ENCODE measurements at regions not wholly inside any gene's neighbourhood (a gene's known extent, or its start where the extent isn't known, plus 50 kb on each side); places are given as distances from the start of the nearest gene placed in this dataset.

DNA sequence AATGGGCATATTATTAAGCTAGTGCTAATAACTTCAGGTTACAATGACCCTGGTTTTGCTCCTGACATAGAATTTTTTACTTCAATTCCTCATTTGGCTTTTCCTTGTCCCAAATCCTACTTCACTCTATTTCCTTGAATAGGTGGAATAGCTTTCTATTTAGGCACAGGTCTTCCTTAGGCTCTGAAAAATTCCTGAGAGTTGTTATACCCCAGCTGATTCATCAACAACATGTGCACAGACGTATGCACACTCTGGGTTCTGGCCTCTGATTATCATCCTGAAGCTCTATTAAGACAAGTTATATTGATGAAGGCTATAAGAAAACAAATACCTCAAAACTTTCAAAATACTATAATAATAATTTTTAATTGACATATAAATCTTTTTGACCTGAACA lies 172.4 kb downstream of the NTMT2 start:
- ATAC-seq: no peak
- Histone ChIP-seq H3K27ac (no peak overlapping the region), H3K36me3 (no peaks in the 10 kb centered on the region), H3K4me1 (no peaks in the 10 kb centered on the region), H3K9me3 (no peaks in the 10 kb centered on the region), H3K4me3 (no peak overlapping the region), H3K27me3 (no peaks in the 10 kb centered on the region)
- FAIRE-seq: no peak
- DNase-seq: no peak
- TF ChIP-seq, protein P1, sequence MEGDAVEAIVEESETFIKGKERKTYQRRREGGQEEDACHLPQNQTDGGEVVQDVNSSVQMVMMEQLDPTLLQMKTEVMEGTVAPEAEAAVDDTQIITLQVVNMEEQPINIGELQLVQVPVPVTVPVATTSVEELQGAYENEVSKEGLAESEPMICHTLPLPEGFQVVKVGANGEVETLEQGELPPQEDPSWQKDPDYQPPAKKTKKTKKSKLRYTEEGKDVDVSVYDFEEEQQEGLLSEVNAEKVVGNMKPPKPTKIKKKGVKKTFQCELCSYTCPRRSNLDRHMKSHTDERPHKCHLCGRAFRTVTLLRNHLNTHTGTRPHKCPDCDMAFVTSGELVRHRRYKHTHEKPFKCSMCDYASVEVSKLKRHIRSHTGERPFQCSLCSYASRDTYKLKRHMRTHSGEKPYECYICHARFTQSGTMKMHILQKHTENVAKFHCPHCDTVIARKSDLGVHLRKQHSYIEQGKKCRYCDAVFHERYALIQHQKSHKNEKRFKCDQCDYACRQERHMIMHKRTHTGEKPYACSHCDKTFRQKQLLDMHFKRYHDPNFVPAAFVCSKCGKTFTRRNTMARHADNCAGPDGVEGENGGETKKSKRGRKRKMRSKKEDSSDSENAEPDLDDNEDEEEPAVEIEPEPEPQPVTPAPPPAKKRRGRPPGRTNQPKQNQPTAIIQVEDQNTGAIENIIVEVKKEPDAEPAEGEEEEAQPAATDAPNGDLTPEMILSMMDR (IDR thresholded peaks at IDR 0.05): no peak
- 68 to 69% methylated on average over 1 of the region's 1 CpG for WGBS, 2 donors
- intact Hi-C loops (cut with DNase I): no loop called here

DNA sequence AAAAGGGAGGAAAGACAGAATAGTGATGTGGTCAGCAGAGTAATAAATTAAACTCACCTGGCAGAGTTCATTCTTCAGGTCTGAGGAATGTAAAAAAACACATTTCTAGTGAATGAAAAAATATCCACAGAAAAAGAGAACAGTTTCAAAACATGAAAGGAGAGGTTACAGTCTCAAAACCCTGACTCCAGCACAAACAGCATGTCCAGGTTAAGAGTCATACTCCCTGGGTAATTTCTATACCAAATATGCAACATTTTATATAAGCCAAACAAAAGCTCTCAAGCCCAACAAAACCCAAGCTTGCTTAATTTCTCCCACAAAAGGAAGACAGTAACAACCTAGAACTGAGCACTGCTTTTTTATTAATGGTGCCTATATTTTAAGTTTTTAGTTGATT lies 173.0 kb downstream of the NTMT2 start:
- H3K27me3 ChIP-seq: no peaks in the 10 kb centered on the region
- no peaks in the 10 kb centered on the region for H3K9me3 ChIP-seq
- no peaks in the 10 kb centered on the region for H3K4me1 ChIP-seq
- TF ChIP-seq, protein P1 (IDR thresholded peaks at IDR 0.05): no peak
- intact Hi-C loops (cut with DNase I): no loop called here
- H3K27ac ChIP-seq: no peak overlapping the region
- H3K36me3 ChIP-seq: no peaks in the 10 kb centered on the region
- no peak for FAIRE-seq
- ATAC-seq: no peak
- no peak for DNase-seq
- no peak overlapping the region for H3K4me3 ChIP-seq

DNA sequence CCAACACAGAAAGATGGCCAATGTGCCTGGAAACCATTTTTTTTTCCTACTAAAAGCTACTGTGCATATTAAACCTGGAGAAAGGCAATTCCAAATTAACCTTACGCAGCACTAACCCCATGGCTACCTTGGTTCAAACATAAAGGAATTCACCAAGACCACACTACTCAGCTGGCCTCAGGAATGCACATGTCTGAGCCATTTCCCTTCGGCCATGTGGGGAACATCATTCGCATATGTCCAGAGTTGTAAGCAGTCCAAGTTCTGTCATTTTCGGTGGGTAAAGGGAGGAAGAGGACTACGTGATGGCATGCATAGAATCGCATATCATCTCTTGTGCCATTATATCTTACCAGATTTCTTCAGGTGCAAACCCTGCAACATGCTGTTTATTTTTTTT lies 175.4 kb downstream of the NTMT2 start:
- 74 to 76% methylated on average over 6 of the region's 6 CpGs for WGBS, 2 donors
- H3K4me3 ChIP-seq: no peak overlapping the region

DNA sequence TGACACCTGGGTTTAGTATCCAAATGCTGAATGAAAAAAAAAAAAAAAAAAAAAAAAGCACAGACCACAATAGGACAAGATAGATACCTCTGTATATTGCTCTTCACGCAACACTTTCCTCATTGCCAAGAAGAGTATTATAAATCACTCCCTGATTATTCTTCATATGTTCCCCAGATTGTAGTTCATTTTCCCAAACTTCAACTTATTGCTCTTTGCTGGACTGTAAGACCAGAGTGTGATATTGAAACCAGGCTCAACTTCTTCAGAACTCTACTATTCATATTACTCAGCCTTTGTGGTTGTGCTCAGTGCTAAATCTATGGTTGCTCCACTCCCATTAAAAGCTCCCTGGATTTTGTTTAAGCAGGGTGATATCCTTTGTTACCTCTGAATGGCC lies 180.4 kb downstream of the NTMT2 start:
- TF ChIP-seq, protein P1 (IDR thresholded peaks at IDR 0.05): no peak
- H3K4me3 ChIP-seq: no peak overlapping the region
- no peaks in the 10 kb centered on the region for H3K27me3 ChIP-seq
- DNase-seq (no peak), ATAC-seq (no peak), FAIRE-seq (no peak)
- H3K27ac ChIP-seq: no peak overlapping the region
- 83 to 87% methylated on average over 1 of the region's 1 CpG for WGBS, 2 donors
- H3K9me3 ChIP-seq: no peaks in the 10 kb centered on the region
- intact Hi-C loops (cut with DNase I): no loop called here
- H3K36me3 ChIP-seq: no peaks in the 10 kb centered on the region
- no peaks in the 10 kb centered on the region for H3K4me1 ChIP-seq

More for the DNA sequence above, 175.4 kb downstream of the NTMT2 start:
- ATAC-seq (no peak), DNase-seq (no peak), FAIRE-seq (no peak)
- H3K36me3 ChIP-seq: no peaks in the 10 kb centered on the region
- TF ChIP-seq, protein P1 (IDR thresholded peaks at IDR 0.05): no peak
- H3K9me3 ChIP-seq: no peaks in the 10 kb centered on the region
- intact Hi-C loops (cut with DNase I): no loop called here
- no peaks in the 10 kb centered on the region for H3K4me1 ChIP-seq
- no peak overlapping the region for H3K27ac ChIP-seq
- H3K27me3 ChIP-seq: no peaks in the 10 kb centered on the region

DNA sequence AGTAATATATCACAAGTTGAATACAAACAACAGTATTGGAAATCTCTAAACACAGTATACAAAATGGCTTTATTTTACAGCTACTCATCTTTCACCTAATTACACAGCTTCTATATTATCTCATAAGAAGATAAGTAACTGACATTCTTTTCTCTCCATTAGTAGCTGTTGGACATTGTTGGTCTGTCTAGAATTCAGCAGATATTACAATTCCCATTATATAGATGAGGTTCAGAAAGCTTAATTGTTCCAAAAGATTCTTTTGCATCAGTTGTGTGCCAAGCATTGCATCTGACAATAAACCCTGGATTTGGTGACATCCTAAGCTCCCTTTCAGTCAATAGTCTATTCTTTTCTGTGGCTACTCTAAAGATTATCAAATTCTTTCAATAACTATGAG lies 187.0 kb downstream of the NTMT2 start:
- DNase-seq (no peak), FAIRE-seq (no peak), ATAC-seq (no peak)
- Histone ChIP-seq H3K9me3 (no peaks in the 10 kb centered on the region), H3K27ac (no peak overlapping the region), H3K4me1 (no peaks in the 10 kb centered on the region), H3K4me3 (no peak overlapping the region), H3K36me3 (no peaks in the 10 kb centered on the region), H3K27me3 (no peaks in the 10 kb centered on the region)
- TF ChIP-seq, protein P1 (IDR thresholded peaks at IDR 0.05): no peak
- intact Hi-C loops (cut with DNase I): no loop called here

Data from pancreas (tissue), 10 donors.